Stimulated activated CD4-positive, alpha-beta T cell treated with anti-CD3 and anti-CD28 coated beads, Interleukin-15, amount 100 ng/mL, for 1 hour (primary cell): ENCODE measurements at regions not wholly inside any gene's neighbourhood (a gene's known extent, or its start where the extent isn't known, plus 50 kb on each side); places are given as distances from the start of the nearest gene placed in this dataset.
"Not testable (repeated sequence)": the region's sequence is repeated elsewhere in the genome, so short reads cannot be mapped to it uniquely, and the experiment has no call there.

ENCODE experiments used
- DNase-seq, 2 donors: peaks; one replicate each; pipeline ENCODE4 v3.0.0-alpha.2; 2020; ENCODE audit warnings: low read depth in 1 of 2, low spot score in 1 of 2

DNA sequence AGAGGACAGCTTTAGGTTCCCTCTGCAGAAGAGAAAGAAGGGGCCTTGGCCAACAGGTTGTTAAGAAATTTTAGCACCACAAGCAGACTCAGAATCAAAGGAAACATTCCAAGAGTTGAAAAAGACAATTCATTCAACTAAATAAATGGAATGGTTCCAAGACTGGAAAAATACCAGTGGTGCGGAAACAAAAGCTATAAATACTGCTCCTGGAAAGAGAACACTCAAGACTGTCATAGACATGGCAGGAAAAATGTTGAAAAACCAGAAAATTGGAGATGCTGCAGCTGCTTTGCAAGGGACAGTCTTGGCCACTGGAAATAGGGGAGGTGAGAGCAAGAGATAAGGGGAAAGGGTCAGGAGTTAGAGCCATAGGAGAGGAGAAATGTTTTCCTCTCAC lies 312.7 kb upstream of the CYRIA start:
- no peak for DNase-seq

DNA sequence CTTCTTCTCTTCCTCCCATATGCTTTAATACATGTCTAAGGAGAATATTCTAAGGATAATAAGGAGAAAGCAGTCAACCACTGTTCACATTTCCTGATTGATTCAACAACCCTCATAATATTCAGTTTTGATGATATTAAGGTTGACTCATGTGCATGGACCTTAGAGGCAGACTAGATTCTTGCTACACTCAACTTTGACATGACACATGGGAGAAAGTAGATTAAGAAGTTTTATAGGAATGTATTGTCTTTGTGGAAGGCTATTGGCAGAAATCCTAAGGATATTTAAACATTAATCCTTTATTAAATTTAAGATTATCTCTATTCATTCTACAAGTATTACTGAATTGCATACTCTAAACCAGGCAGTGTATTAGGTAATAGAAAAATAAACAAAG lies 309.1 kb upstream of the CYRIA start:
- no peak for DNase-seq

DNA sequence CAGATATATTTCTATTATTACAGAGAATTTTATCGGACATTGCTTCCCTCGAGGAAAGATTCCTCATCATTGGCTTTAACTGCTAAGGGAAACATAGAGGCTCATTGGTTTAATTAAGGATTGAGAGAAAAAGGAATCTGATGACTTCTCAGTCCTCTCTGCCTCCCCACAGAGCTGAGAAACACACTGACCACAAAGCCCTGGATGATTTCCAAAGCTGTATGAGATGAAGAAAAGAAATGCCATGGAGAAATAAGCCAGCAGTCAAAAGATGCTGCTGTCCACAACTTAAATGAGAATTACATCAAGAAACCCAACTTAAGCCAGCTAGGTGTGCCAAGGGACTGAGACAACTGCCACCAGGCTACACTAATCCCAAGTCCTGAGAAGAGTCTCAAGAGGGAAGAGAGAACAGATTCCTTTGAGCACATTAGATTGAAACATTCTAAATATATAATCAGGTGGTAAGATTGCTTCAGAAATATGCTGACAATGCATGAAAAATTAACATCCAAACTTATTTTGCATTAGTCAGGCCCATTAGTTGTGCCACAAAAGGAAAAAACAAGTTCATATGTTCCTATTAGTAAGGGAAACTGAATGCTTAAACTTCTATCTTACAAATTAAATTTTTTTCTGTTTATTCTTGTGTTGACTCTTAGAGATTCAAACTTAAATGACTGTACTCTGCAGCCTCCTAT lies 308.1 kb upstream of the CYRIA start:
- DNase-seq, result no peak

- DNase-seq, result no peak
Measured at GRCh38 chr2:16972276-16972675, 306.6 kb upstream of the CYRIA start.

- DNase-seq, result no peak
Measured at GRCh38 chr2:16971722-16972234, 306.1 kb upstream of the CYRIA start.

DNA sequence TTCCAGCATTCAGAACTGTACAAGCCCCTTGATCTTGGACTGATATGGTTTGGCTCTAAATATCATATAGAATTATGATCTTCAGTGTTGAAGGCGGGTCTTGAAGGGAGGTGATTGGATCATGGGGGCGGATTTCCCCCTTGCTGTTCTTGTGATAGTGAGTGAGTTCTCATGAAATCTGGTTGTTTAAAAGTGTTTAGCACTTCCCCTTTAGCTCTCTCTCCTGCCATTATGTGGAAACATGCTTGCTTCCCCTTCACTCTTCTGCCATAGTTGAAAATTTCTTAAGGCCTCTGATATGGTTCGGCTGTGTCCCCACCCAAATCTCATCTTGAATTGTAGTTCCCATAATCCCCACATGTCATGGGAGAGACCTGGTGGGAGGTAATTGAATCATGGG lies 305.3 kb upstream of the CYRIA start:
- DNase-seq, result not testable (repeated sequence)

GRCh38 chr2:16962505-16962904 lies 296.9 kb upstream of the CYRIA start:
- no peak for DNase-seq

GRCh38 chr2:16960579-16960978 lies 294.9 kb upstream of the CYRIA start:
- DNase-seq, result no peak

DNA sequence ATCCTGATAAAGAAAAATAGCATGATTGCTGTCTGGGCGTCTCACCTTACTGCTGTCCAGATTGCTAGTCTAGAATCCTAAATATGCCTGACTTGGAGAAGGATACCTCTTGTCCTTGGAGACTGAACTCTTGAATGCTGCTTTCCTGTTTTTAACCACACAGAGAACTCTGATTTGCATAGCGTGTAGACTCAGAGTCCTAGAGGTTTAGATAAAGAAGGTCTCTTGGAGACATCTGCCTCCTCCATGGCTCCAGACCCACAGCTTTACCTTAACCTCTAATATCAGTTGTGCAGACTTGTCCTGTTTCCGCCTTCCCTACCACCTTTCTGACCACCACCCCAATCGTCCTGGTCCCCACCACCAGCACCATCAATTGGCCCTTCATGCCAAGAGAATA lies 292.6 kb upstream of the CYRIA start:
- no peak for DNase-seq

- no peak for DNase-seq
Measured at GRCh38 chr2:16952805-16953204, 287.2 kb upstream of the CYRIA start.

DNA sequence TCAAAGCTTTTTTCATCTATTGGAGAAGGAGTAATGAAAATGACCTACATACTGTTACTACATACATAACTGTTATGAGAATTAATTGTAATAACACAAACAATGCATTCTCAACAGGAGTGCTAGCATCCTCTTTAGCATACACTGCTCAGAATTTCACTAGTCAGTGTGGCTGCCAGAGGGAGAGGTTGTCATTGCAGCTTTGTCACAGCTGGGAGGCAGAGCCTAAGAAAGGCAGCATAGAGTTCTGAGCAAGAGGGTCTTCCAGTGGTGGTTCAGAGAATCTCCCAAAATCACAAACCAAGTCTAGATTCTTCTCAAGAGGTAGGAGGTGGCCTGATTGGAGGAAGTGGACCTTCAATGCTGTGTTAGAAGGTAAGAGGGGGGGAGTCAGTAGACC lies 286.7 kb upstream of the CYRIA start:
- no peak for DNase-seq

- DNase-seq, result no peak
Measured at GRCh38 chr2:16950436-16950835, 284.8 kb upstream of the CYRIA start.

DNA sequence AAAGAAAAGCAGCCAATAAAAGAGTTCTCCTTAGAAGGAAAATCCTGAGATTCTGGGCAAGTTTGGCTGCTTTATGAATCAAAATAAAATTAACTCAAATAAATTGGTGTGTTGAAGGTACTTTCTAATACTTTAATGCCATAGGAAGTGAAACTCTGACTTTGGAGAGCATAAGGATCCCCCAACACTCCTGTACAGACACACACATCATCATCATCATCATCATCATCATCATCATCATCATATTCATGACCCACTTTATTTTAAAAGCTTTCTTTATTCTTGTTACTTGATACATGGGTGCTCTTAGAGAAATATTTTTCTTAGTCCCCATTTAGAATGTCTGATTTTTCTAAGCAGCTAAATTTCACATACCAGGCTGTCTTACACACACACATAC lies 283.1 kb upstream of the CYRIA start:
- no peak for DNase-seq

DNA sequence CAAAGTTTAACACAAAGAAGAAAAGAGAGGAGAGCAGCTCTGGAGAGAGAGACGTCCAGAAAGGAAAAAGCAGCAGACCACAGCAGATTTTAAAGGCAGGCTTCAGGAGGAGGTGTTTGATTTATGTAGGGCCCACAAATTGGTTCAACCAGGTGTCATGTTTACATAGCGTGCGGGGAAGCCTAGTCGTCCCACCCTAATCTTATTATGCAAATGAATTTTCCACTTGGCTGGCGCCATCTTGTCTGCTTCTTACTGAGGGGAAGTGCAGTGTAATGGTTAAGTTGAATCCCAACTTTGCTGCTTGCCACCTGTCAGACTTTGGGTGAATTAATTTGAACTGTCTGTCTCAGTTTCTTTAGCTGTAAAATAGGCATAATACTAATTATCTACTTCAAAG lies 282.4 kb upstream of the CYRIA start:
- DNase-seq, result no peak

GRCh38 chr2:16943279-16943958 lies 277.8 kb upstream of the CYRIA start:
- DNase-seq, result no peak

- DNase-seq, result no peak
Measured at GRCh38 chr2:16940214-16940613, 274.6 kb upstream of the CYRIA start.

- no peak for DNase-seq
Measured at GRCh38 chr2:16939771-16940170, 274.1 kb upstream of the CYRIA start.

GRCh38 chr2:16933355-16933754 lies 267.7 kb upstream of the CYRIA start:
- DNase-seq, result no peak

DNA sequence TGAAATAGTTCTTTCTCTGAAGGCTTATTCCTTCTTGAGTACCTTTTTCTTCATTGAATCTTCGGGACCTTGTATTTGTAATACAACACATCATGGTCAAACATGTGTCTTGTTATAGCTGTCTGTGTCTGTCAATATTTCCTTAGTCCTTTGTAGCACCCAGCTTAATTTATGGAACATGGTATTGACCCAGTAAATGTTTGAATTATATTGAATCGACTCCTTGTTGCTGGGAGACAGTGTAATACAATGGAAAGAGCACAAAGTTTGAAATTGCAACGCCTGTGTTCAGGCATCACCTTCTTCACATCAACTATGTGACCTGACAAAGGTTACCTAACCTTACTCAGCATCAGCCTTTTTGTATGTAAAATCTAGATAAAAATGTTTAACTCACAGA lies 267.2 kb upstream of the CYRIA start:
- no peak for DNase-seq

DNA sequence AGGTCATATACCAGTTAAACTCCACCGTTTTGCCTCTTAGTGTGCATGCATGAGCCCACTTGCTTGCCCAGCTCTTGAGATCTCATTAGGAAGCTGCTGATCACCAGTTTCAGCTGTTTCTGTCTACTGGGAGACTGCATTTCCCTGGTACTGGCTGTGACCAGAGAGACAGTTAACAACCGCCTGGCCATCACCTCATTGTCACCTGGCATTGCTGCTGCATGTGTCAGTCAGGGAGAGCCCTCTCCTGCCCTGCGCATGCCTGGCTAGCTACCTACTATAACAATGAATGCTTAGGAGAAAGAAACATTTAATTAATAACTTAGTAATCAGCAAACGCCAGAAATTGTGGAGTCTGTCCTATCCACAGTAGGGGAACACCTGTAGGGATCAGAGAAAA lies 265.8 kb upstream of the CYRIA start:
- no peak for DNase-seq

GRCh38 chr2:16927398-16927797 lies 261.8 kb upstream of the CYRIA start:
- DNase-seq, result no peak

GRCh38 chr2:16925145-16925544 lies 259.5 kb upstream of the CYRIA start:
- DNase-seq, result no peak

- not testable (repeated sequence) for DNase-seq
Measured at GRCh38 chr2:16915341-16915755, 249.7 kb upstream of the CYRIA start.
